Suprapubic skin (tissue), 4 donors: ENCODE measurements at regions not wholly inside any gene's neighbourhood (a gene's known extent, or its start where the extent isn't known, plus 50 kb on each side); places are given as distances from the start of the nearest gene placed in this dataset.
"Not testable (repeated sequence)": the region's sequence is repeated elsewhere in the genome, so short reads cannot be mapped to it uniquely, and the experiment has no call there.

ENCODE experiments used
- DNase-seq, 2 donors: peaks; one replicate each; pipeline ENCODE4 v3.0.0-alpha.2; 2019; ENCODE audit warnings: low spot score in 2 of 2
- H3K27ac ChIP-seq: fragments of 200-600 bp; sonication (generic); one replicate; pipeline ENCODE4 v1.5.1; 2019
- H3K27me3 ChIP-seq: fragments of 200-600 bp; sonication (generic); one replicate; pipeline ENCODE4 v1.5.1; 2019
- H3K36me3 ChIP-seq: fragments of 200-600 bp; sonication (generic); one replicate; pipeline ENCODE4 v1.5.1; 2019
- H3K4me1 ChIP-seq: fragments of 200-600 bp; sonication (generic); one replicate; pipeline ENCODE4 v1.5.1; 2019
- H3K4me3 ChIP-seq: fragments of 200-600 bp; sonication (generic); one replicate; pipeline ENCODE4 v1.5.1; 2019; ENCODE audit warnings: mild to moderate bottlenecking
- H3K9me3 ChIP-seq: fragments of 200-600 bp; sonication (generic); one replicate; pipeline ENCODE4 v1.5.1; 2019
- EP300 ChIP-seq: sonication (generic); formaldehyde crosslinking; IDR thresholded peaks from one replicate; pipeline ENCODE4 v1.6.1; 2017; ENCODE audit warnings: antibody characterized with exemption
- POLR2A ChIP-seq, 2 donors: fragments of 450-650 bp; IDR thresholded peaks; one replicate each; pipeline ENCODE4 v1.6.1; 2017; ENCODE audit warnings: antibody characterized with exemption in 2 of 2, mild to moderate bottlenecking in 2 of 2, moderate library complexity in 2 of 2
- POLR2AphosphoS5 ChIP-seq, 3 donors: sonication (generic); formaldehyde crosslinking; IDR thresholded peaks; one replicate each; pipeline ENCODE4 v1.6.1; 2017; ENCODE audit warnings: antibody characterized with exemption in 3 of 3
- whole genome bisulfite sequencing: methylation state at CpG from one replicate; pipeline ENCODE4 v1.1.5; 2018; 5-methylcytosine and 5-hydroxymethylcytosine counted together
- TF ChIP-seq, protein P1 (sequence below), 2 donors: fragments of 200-600 bp in 1 of 2; fragments of 450-650 bp in 1 of 2; sonication (generic) in 1 of 2; IDR thresholded peaks; one replicate each; pipeline ENCODE4 v1.5.1; 2016 to 2019; ENCODE audit warnings: antibody characterized with exemption in 2 of 2, mild to moderate bottlenecking in 1 of 2, moderate library complexity in 1 of 2

DNA sequence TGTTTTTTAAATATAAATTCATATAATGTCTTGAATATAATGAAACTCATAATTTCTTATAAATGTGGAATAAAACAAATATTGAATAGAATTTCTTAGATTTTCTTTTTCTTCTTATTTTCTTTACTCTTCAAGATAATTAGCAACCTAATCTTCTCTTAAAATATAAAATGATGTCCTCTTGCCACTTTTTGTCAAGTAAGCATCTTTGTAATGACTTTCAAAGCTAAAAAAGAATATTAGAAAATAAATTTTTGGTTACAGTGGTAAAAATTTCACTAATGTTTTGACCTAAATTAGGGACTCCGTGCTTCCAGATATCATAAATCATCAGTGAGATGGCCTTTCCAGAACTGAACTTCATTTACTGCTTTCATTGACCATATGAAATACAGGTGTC lies 846.4 kb downstream of the FRK start:
- H3K27ac ChIP-seq = no peak overlapping the region
- peaks cover 7% of the 10 kb centered on the region for H3K9me3 ChIP-seq
- H3K4me3 ChIP-seq = no peak overlapping the region
- WGBS = 32% methylated on average over 1 of the region's 1 CpG
- no peaks in the 10 kb centered on the region for H3K4me1 ChIP-seq
- H3K27me3 ChIP-seq = no peaks in the 10 kb centered on the region
- TF ChIP-seq POLR2AphosphoS5 (IDR thresholded peaks at IDR 0.05) (no peak), POLR2A (IDR thresholded peaks at IDR 0.05) (no peak), EP300 (no peak)
- no peak for DNase-seq
- no peaks in the 10 kb centered on the region for H3K36me3 ChIP-seq

DNA sequence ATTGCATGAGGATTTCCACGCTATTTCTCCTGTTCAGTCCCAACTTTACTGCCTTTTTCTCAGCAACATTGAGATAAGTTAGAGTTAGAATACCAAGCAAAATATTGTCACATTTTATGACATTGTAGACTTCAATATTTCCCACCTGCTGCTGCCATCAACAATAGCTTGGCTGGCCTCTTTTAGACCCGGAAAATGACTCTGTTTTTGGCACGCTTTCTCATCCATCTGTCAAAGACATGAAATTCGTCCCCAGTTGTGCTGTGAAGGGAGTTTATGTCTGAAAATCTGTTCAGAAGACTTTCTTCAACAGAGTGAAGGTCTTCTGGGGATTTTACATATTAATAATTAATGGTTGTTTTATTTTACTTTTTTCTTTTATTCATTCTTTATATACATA lies 857.3 kb downstream of the FRK start:
- TF ChIP-seq, protein P1, sequence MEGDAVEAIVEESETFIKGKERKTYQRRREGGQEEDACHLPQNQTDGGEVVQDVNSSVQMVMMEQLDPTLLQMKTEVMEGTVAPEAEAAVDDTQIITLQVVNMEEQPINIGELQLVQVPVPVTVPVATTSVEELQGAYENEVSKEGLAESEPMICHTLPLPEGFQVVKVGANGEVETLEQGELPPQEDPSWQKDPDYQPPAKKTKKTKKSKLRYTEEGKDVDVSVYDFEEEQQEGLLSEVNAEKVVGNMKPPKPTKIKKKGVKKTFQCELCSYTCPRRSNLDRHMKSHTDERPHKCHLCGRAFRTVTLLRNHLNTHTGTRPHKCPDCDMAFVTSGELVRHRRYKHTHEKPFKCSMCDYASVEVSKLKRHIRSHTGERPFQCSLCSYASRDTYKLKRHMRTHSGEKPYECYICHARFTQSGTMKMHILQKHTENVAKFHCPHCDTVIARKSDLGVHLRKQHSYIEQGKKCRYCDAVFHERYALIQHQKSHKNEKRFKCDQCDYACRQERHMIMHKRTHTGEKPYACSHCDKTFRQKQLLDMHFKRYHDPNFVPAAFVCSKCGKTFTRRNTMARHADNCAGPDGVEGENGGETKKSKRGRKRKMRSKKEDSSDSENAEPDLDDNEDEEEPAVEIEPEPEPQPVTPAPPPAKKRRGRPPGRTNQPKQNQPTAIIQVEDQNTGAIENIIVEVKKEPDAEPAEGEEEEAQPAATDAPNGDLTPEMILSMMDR (IDR thresholded peaks at IDR 0.05) = no peak
- TF ChIP-seq EP300 (no peak), POLR2A (IDR thresholded peaks at IDR 0.05) (no peak), POLR2AphosphoS5 (IDR thresholded peaks at IDR 0.05) (no peak)
- H3K4me1 ChIP-seq = no peaks in the 10 kb centered on the region
- no peak overlapping the region for H3K27ac ChIP-seq
- no peaks in the 10 kb centered on the region for H3K36me3 ChIP-seq
- no peak for DNase-seq
- no peaks in the 10 kb centered on the region for H3K27me3 ChIP-seq
- H3K4me3 ChIP-seq = no peak overlapping the region
- WGBS = 58% methylated on average over 4 of the region's 4 CpGs
- no peaks in the 10 kb centered on the region for H3K9me3 ChIP-seq

DNA sequence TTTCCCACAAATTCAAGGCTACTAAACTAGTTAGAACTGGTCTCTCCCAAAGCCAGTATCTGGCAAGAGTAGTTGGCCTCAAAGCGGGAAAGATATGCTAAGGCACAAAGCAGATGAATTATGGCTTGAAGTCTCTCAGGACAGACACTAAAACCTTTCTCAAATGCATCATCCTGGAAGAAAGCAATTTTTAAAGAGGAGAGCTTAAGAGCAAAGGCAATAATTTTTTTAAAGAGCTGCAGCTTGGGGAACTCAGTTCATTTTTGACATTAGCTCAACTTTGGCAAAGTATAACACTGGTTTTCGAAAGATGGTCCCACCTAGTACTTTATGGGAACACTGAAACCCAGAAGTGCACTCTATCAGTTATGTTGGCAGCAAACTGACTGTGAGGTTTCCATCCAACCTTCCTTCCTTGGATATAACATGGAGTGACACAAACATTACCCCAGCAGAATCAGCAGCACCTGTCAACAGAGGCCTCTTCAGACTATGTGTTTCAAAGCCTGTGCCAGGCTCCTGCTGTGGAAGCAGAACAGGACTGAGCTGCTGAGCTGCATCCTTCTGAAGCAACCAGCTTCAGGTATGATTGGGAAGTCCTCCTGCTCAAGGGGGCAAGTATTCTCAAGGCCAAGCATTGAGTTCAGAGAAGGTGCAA lies 852.3 kb upstream of the HS3ST5 start:
- DNase-seq = no peak
- 56% methylated on average over 2 of the region's 2 CpGs for WGBS
- no peak overlapping the region for H3K27ac ChIP-seq
- H3K4me3 ChIP-seq = no peak overlapping the region
- TF ChIP-seq, protein P1 (IDR thresholded peaks at IDR 0.05) = no peak
- TF ChIP-seq POLR2A (IDR thresholded peaks at IDR 0.05) (no peak), EP300 (no peak), POLR2AphosphoS5 (IDR thresholded peaks at IDR 0.05) (no peak)
- H3K4me1 ChIP-seq = no peaks in the 10 kb centered on the region
- H3K27me3 ChIP-seq = no peaks in the 10 kb centered on the region
- H3K36me3 ChIP-seq = no peaks in the 10 kb centered on the region
- H3K9me3 ChIP-seq = no peaks in the 10 kb centered on the region

DNA sequence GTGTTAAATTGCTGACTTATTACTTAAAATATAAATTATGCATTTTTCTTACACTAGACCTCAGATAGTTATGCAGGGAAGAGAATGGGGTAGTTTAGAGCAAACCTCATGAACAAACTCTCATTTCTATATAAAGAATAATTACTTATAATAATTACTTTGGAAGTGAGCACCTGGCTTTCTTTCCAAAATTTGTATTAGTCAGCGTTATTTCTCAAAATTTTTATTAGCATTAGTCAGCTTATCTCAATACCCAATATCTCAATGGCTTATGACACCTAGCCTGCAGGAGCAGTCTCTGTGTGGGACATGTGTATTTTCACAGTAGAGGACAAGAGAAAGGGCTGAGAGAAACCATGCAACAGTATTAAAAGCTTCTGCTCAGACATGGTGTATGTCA lies 849.2 kb upstream of the HS3ST5 start:
- H3K4me3 ChIP-seq = no peak overlapping the region
- H3K27me3 ChIP-seq = no peaks in the 10 kb centered on the region
- no peaks in the 10 kb centered on the region for H3K36me3 ChIP-seq
- 98% methylated on average over 1 of the region's 1 CpG for WGBS
- H3K9me3 ChIP-seq = no peaks in the 10 kb centered on the region
- no peaks in the 10 kb centered on the region for H3K4me1 ChIP-seq
- no peak for DNase-seq
- TF ChIP-seq, protein P1 (IDR thresholded peaks at IDR 0.05) = no peak
- TF ChIP-seq POLR2A (IDR thresholded peaks at IDR 0.05) (no peak), EP300 (no peak), POLR2AphosphoS5 (IDR thresholded peaks at IDR 0.05) (no peak)
- H3K27ac ChIP-seq = no peak overlapping the region

DNA sequence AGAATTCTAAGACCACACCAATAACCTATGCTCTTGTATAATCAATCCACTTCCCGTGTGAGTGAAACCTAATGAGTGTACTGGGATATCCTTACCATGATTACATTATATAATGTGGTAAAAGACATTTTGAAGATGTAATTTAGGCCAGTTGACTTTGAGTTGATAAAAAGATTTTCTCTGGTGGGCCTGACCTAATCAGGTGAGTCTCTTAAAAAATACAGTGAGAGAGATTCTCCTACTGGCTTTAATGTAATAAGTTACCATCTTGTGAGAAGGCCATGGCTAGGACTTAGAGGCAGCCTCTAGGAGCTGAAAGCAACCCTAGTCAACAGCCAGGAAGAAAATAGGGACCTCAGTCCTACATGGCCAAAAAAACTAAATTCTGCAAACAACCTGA lies 847.7 kb upstream of the HS3ST5 start:
- no peaks in the 10 kb centered on the region for H3K27me3 ChIP-seq
- H3K36me3 ChIP-seq = no peaks in the 10 kb centered on the region
- H3K9me3 ChIP-seq = no peaks in the 10 kb centered on the region
- TF ChIP-seq POLR2AphosphoS5 (IDR thresholded peaks at IDR 0.05) (no peak), POLR2A (IDR thresholded peaks at IDR 0.05) (no peak), EP300 (no peak)
- TF ChIP-seq, protein P1 (IDR thresholded peaks at IDR 0.05) = no peak
- DNase-seq = no peak
- H3K27ac ChIP-seq = no peak overlapping the region
- WGBS = 94% methylated on average over 1 of the region's 1 CpG
- no peak overlapping the region for H3K4me3 ChIP-seq
- no peaks in the 10 kb centered on the region for H3K4me1 ChIP-seq

DNA sequence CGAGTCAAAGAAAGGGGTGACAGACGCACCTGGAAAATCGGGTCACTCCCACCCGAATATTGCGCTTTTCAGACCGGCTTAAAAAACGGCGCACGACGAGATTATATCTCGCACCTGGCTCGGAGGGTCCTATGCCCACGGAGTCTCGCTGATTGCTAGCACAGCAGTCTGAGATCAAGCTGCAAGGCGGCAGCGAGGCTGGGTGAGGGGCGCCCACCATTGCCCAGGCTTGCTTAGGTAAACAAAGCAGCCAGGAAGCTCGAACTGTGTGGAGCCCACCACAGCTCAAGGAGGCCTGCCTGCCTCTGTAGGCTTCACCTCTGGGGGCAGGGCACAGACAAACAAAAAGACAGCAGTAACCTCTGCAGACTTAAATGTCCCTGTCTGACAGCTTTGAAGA lies 832.6 kb upstream of the HS3ST5 start:
- not testable (repeated sequence) for H3K4me1 ChIP-seq, H3K27me3 ChIP-seq, H3K9me3 ChIP-seq, H3K4me3 ChIP-seq, DNase-seq, H3K27ac ChIP-seq, H3K36me3 ChIP-seq
- 85% methylated on average over 18 of the region's 18 CpGs for WGBS

DNA sequence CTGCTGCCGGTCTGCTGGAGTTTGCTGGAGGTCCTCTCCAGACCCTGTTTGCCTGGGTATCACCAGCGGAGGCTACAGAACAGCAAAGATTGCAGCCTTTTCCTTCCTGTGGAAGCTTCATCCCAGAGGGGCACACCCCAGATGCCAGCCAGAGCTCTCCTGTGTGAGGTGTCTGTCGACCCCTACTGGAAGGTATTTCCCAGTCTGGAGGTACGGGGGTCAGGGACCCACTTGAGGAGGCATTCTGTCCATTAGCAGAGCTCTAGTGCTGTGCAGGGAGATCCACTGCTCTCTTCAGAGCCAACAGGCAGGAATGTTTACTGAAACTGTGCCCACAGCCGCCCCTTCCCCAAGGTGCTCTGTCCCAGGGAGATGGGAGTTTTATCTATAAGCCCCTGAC lies 823.1 kb upstream of the HS3ST5 start:
- not testable (repeated sequence) for H3K27me3 ChIP-seq, H3K4me3 ChIP-seq, H3K4me1 ChIP-seq, DNase-seq, H3K27ac ChIP-seq, H3K9me3 ChIP-seq, H3K36me3 ChIP-seq
- 74% methylated on average over 4 of the region's 5 CpGs for WGBS
